Testis (tissue), 2 donors: ENCODE measurements at regions not wholly inside any gene's neighbourhood (a gene's known extent, or its start where the extent isn't known, plus 50 kb on each side); places are given as distances from the start of the nearest gene placed in this dataset.

Experiments used
- DNase-seq: peaks from one replicate; pipeline ENCODE4 v3.0.0-alpha.2; 2019
- H3K27ac ChIP-seq, 2 donors: fragments of 200-600 bp; sonication (generic); one replicate each; pipeline ENCODE4 v1.5.1; 2019
- H3K27me3 ChIP-seq: fragments of 200-600 bp; sonication (generic); one replicate; pipeline ENCODE4 v1.5.1; 2019
- H3K36me3 ChIP-seq: fragments of 200-600 bp; sonication (generic); one replicate; pipeline ENCODE4 v1.5.1; 2017; ENCODE audit warnings: low read depth; ENCODE audit errors: missing control alignments
- H3K4me1 ChIP-seq: fragments of 200-600 bp; sonication (generic); one replicate; pipeline ENCODE4 v1.5.1; 2019
- H3K4me3 ChIP-seq, 2 donors: fragments of 200-600 bp; sonication (generic); one replicate each; pipeline ENCODE4 v1.5.1; 2017 to 2019
- H3K9me3 ChIP-seq: fragments of 200-600 bp; sonication (generic); one replicate; pipeline ENCODE4 v1.5.1; 2017
- CTCF ChIP-seq, 3 experiments: fragments of 450-650 bp in 2 of 3; fragments of 200-600 bp in 1 of 3; sonication (generic) in 1 of 3; IDR thresholded peaks; one replicate each; pipeline ENCODE4 v1.5.1; 2016 to 2019; ENCODE audit warnings: antibody characterized with exemption in 3 of 3, mild to moderate bottlenecking in 2 of 3, moderate library complexity in 1 of 3
- POLR2A ChIP-seq: fragments of 450-650 bp; IDR thresholded peaks from one replicate; pipeline ENCODE4 v1.6.1; 2017; ENCODE audit warnings: antibody characterized with exemption, mild to moderate bottlenecking, moderate library complexity
- WGBS, 2 donors: methylation state at CpG; one replicate each; pipeline ENCODE4 v1.1.5; 2018; 5-methylcytosine and 5-hydroxymethylcytosine counted together
- intact Hi-C: fragments of 100-400 bp; cut with DNase I; formaldehyde crosslinking; loops from one replicate; pipeline ENCODE4 v1.15.1; 2023; ENCODE audit warnings: low total_unique reads

GRCh38 chr10:106309376-106309775, 855.1 kb downstream of the SORCS1 start:
- Histone ChIP-seq H3K4me1 (no peaks in the 10 kb centered on the region), H3K36me3 (no peaks in the 10 kb centered on the region), H3K27me3 (no peaks in the 10 kb centered on the region), H3K9me3 (no peaks in the 10 kb centered on the region), H3K27ac (no peak overlapping the region), H3K4me3 (no peak overlapping the region)
- no peak for TF ChIP-seq CTCF (IDR thresholded peaks at IDR 0.05)
- TF ChIP-seq POLR2A = no peak
- no peak for DNase-seq
- WGBS, 2 donors = 94 to 95% methylated on average over 2 of the region's 2 CpGs
- intact Hi-C loops = no loop called here

- no peak for TF ChIP-seq CTCF (IDR thresholded peaks at IDR 0.05)
- TF ChIP-seq POLR2A = no peak
- Histone ChIP-seq H3K4me1 (no peaks in the 10 kb centered on the region), H3K36me3 (no peaks in the 10 kb centered on the region), H3K27ac (no peak overlapping the region), H3K9me3 (no peaks in the 10 kb centered on the region), H3K4me3 (no peak overlapping the region), H3K27me3 (no peaks in the 10 kb centered on the region)
- no peak for DNase-seq
- intact Hi-C loops = no loop called here
- WGBS, 2 donors = 88 to 89% methylated on average over 2 of the region's 2 CpGs
Observed at GRCh38 chr10:106308284-106308683, 856.2 kb downstream of the SORCS1 start.

- Histone ChIP-seq H3K4me1 (no peaks in the 10 kb centered on the region), H3K36me3 (no peaks in the 10 kb centered on the region), H3K27me3 (no peaks in the 10 kb centered on the region), H3K4me3 (no peak overlapping the region), H3K9me3 (no peaks in the 10 kb centered on the region), H3K27ac (no peak overlapping the region)
- WGBS, 2 donors = 53 to 58% methylated on average over 1 of the region's 1 CpG
- TF ChIP-seq CTCF (IDR thresholded peaks at IDR 0.05) = no peak
- no peak for TF ChIP-seq POLR2A
- no peak for DNase-seq
- intact Hi-C loops = no loop called here
Observed at GRCh38 chr10:106304056-106304455, 860.5 kb downstream of the SORCS1 start.

- no peaks in the 10 kb centered on the region for H3K9me3 ChIP-seq
- no peaks in the 10 kb centered on the region for H3K36me3 ChIP-seq
- no peak for DNase-seq
- intact Hi-C loops = no loop called here
- TF ChIP-seq POLR2A (no peak), CTCF (IDR thresholded peaks at IDR 0.05) (no peak)
- H3K4me3 ChIP-seq = no peak overlapping the region
- no peaks in the 10 kb centered on the region for H3K4me1 ChIP-seq
- no peaks in the 10 kb centered on the region for H3K27me3 ChIP-seq
- no peak overlapping the region for H3K27ac ChIP-seq
- 61 to 72% methylated on average over 4 of the region's 4 CpGs for WGBS, 2 donors
Observed at GRCh38 chr10:106302961-106303360, 861.5 kb downstream of the SORCS1 start.

- Histone ChIP-seq H3K4me1 (no peaks in the 10 kb centered on the region), H3K27me3 (no peaks in the 10 kb centered on the region), H3K9me3 (no peaks in the 10 kb centered on the region), H3K4me3 (no peak overlapping the region), H3K27ac (no peak overlapping the region), H3K36me3 (no peaks in the 10 kb centered on the region)
- no peak for DNase-seq
- TF ChIP-seq POLR2A (no peak), CTCF (IDR thresholded peaks at IDR 0.05) (no peak)
- intact Hi-C loops = no loop called here
- WGBS, 2 donors = 85 to 91% methylated on average over 1 of the region's 1 CpG
Observed at GRCh38 chr10:106301146-106301545, 863.4 kb downstream of the SORCS1 start.
